ENCODE measurements at regions not wholly inside any gene's neighbourhood (a gene's known extent, or its start where the extent isn't known, plus 50 kb on each side); places are given as distances from the start of the nearest gene placed in this dataset.
"Not testable (repeated sequence)": the region's sequence is repeated elsewhere in the genome, so short reads cannot be mapped to it uniquely, and the experiment has no call there.

- POLR2A ChIA-PET, result not testable (repeated sequence)
Measured at GRCh38 chr2:149855859-149856258, 268.3 kb upstream of the MMADHC start.

GRCh38 chr2:149849591-149849990 is 262.0 kb upstream of the MMADHC start:
- CTCF ChIA-PET, result no interaction called here
- POLR2A ChIA-PET, result no interaction called here

More at GRCh38 chr2:149855859-149856258, 268.3 kb upstream of the MMADHC start:
- CTCF ChIA-PET, result not testable (repeated sequence)

GRCh38 chr2:149849136-149849535 is 261.6 kb upstream of the MMADHC start:
- ChIA-PET POLR2A (no interaction called here), CTCF (no interaction called here)

GRCh38 chr2:149841396-149841795 is 253.8 kb upstream of the MMADHC start:
- CTCF ChIA-PET, result no interaction called here
- POLR2A ChIA-PET, result no interaction called here

- ChIA-PET CTCF (no interaction called here), POLR2A (no interaction called here)
Measured at GRCh38 chr2:149832324-149832723, 244.7 kb upstream of the MMADHC start.

- POLR2A ChIA-PET, result no interaction called here
Measured at GRCh38 chr2:149828520-149829210, 241.1 kb upstream of the MMADHC start.

GRCh38 chr2:149827585-149828126 is 240.1 kb upstream of the MMADHC start:
- CTCF ChIA-PET, result no interaction called here

More at GRCh38 chr2:149828520-149829210, 241.1 kb upstream of the MMADHC start:
- CTCF ChIA-PET, result no interaction called here

GRCh38 chr2:149826471-149827125 is 239.0 kb upstream of the MMADHC start:
- CTCF ChIA-PET, result interaction anchor here (0.6 kb wide), 1 partner anchor 67 kb away, joined by 3 read pairs; no protein-coding TSS in a partner anchor
- POLR2A ChIA-PET, result no interaction called here

More at GRCh38 chr2:149827585-149828126, 240.1 kb upstream of the MMADHC start:
- POLR2A ChIA-PET, result no interaction called here

- POLR2A ChIA-PET, result no interaction called here
- CTCF ChIA-PET, result no interaction called here
Measured at GRCh38 chr2:149825473-149825872, 237.9 kb upstream of the MMADHC start.

GRCh38 chr2:149824136-149824535 is 236.6 kb upstream of the MMADHC start:
- ChIA-PET POLR2A (interaction anchor here (0.5 kb wide), 1 partner anchor 69 kb away, joined by 4 read pairs; no protein-coding TSS in a partner anchor), CTCF (no interaction called here)

GRCh38 chr2:149819356-149819957 is 231.9 kb upstream of the MMADHC start:
- CTCF ChIA-PET, result no interaction called here
- POLR2A ChIA-PET, result no interaction called here

- ChIA-PET CTCF (no interaction called here), POLR2A (no interaction called here)
Measured at GRCh38 chr2:149816756-149817551, 229.4 kb upstream of the MMADHC start.

- ChIA-PET CTCF (no interaction called here), POLR2A (no interaction called here)
Measured at GRCh38 chr2:149815941-149816340, 228.4 kb upstream of the MMADHC start.

GRCh38 chr2:149814901-149815300 is 227.3 kb upstream of the MMADHC start:
- ChIA-PET POLR2A (no interaction called here), CTCF (no interaction called here)

- ChIA-PET CTCF (no interaction called here), POLR2A (no interaction called here)
Measured at GRCh38 chr2:149814049-149814448, 226.5 kb upstream of the MMADHC start.

GRCh38 chr2:149808556-149808955 is 221.0 kb upstream of the MMADHC start:
- POLR2A ChIA-PET, result no interaction called here
- CTCF ChIA-PET, result no interaction called here

- ChIA-PET CTCF (no interaction called here), POLR2A (no interaction called here)
Measured at GRCh38 chr2:149806651-149807050, 219.1 kb upstream of the MMADHC start.

GRCh38 chr2:149800624-149801542 is 213.3 kb upstream of the MMADHC start:
- ChIA-PET POLR2A (no interaction called here), CTCF (no interaction called here)

- CTCF ChIA-PET, result no interaction called here
- POLR2A ChIA-PET, result no interaction called here
Measured at GRCh38 chr2:149799013-149799705, 211.6 kb upstream of the MMADHC start.
